Uterus (tissue), 3 donors: ENCODE measurements at regions not wholly inside any gene's neighbourhood (a gene's known extent, or its start where the extent isn't known, plus 50 kb on each side); places are given as distances from the start of the nearest gene placed in this dataset.
"Not testable (repeated sequence)": the region's sequence is repeated elsewhere in the genome, so short reads cannot be mapped to it uniquely, and the experiment has no call there.

Experiments used
- DNase-seq, 2 donors: peaks; one replicate each; pipeline ENCODE4 v3.0.0-alpha.2; 2019 to 2020
- H3K27ac ChIP-seq, 2 donors: fragments of 200-600 bp; sonication (generic); 1 replicate in 1 of 2; 2 replicates in 1 of 2; pipeline ENCODE4 v1.5.1; 2016 to 2018
- H3K27me3 ChIP-seq, 2 donors: fragments of 200-600 bp; sonication (generic); one replicate each; pipeline ENCODE4 v1.5.1; 2018 to 2019; ENCODE audit warnings: control low read depth in 1 of 2
- H3K36me3 ChIP-seq, 2 donors: fragments of 200-600 bp; sonication (generic); one replicate each; pipeline ENCODE4 v1.5.1; 2019; ENCODE audit warnings: control low read depth in 1 of 2
- H3K4me1 ChIP-seq, 2 donors: fragments of 200-600 bp; sonication (generic); one replicate each; pipeline ENCODE4 v1.5.1; 2018 to 2019; ENCODE audit warnings: control low read depth in 1 of 2
- H3K4me3 ChIP-seq, 2 donors: fragments of 200-600 bp; sonication (generic); 1 replicate in 1 of 2; 2 replicates in 1 of 2; pipeline ENCODE4 v1.5.1; 2018 to 2019; ENCODE audit warnings: mild to moderate bottlenecking in 1 of 2
- H3K9me3 ChIP-seq, 2 donors: fragments of 200-600 bp; sonication (generic); one replicate each; pipeline ENCODE4 v1.5.1; 2019; ENCODE audit warnings: control low read depth in 1 of 2
- CTCF ChIP-seq, 4 experiments: fragments of 200-600 bp in 2 of 4; fragments of 450-650 bp in 2 of 4; sonication (generic) in 2 of 4; IDR thresholded peaks; one replicate each; pipeline ENCODE4 v1.5.1; 2016 to 2019; ENCODE audit warnings: antibody characterized with exemption in 4 of 4, mild to moderate bottlenecking in 2 of 4, moderate library complexity in 1 of 4
- POLR2A ChIP-seq, 2 donors: fragments of 450-650 bp; IDR thresholded peaks; one replicate each; pipeline ENCODE4 v1.6.1; 2016; ENCODE audit warnings: antibody characterized with exemption in 2 of 2, mild to moderate bottlenecking in 1 of 2, moderate library complexity in 1 of 2
- intact Hi-C: fragments of 100-400 bp; cut with DNase I; formaldehyde crosslinking; loops from one replicate; pipeline ENCODE4 v1.15.1; 2023; ENCODE audit warnings: low total_unique reads
- donor health status: DM: yes; HTN: yes; CAD: no.

- no peaks in the 10 kb centered on the region for H3K4me1 ChIP-seq
- no peak for TF ChIP-seq POLR2A (IDR thresholded peaks at IDR 0.05)
- TF ChIP-seq CTCF (IDR thresholded peaks at IDR 0.05): no peak
- no peak for DNase-seq
- no peaks in the 10 kb centered on the region for H3K9me3 ChIP-seq
- H3K27ac ChIP-seq: no peak overlapping the region
- intact Hi-C loops: no loop called here
- no peaks in the 10 kb centered on the region for H3K27me3 ChIP-seq
- no peaks in the 10 kb centered on the region for H3K36me3 ChIP-seq
- H3K4me3 ChIP-seq: no peak overlapping the region
Observed at GRCh38 chr17:72572604-72573491, 452.0 kb downstream of the SOX9 start.

- not testable (repeated sequence) for DNase-seq, H3K27me3 ChIP-seq
Observed at GRCh38 chr17:72573492-72573801, 452.6 kb downstream of the SOX9 start.

GRCh38 chr17:72574675-72575510 is 454.1 kb downstream of the SOX9 start:
- DNase-seq: no peak
- H3K9me3 ChIP-seq: no peaks in the 10 kb centered on the region
- no peaks in the 10 kb centered on the region for H3K4me1 ChIP-seq
- H3K27me3 ChIP-seq: no peaks in the 10 kb centered on the region
- H3K36me3 ChIP-seq: no peaks in the 10 kb centered on the region
- no peak overlapping the region for H3K4me3 ChIP-seq
- TF ChIP-seq CTCF (IDR thresholded peaks at IDR 0.05) (no peak), POLR2A (IDR thresholded peaks at IDR 0.05) (no peak)
- H3K27ac ChIP-seq: no peak overlapping the region
- intact Hi-C loops: no loop called here

More at GRCh38 chr17:72573492-72573801, 452.6 kb downstream of the SOX9 start:
- H3K9me3 ChIP-seq, H3K36me3 ChIP-seq, H3K4me3 ChIP-seq, H3K27ac ChIP-seq, H3K4me1 ChIP-seq, intact Hi-C loops: not testable (repeated sequence)

GRCh38 chr17:72575542-72576233 is 454.9 kb downstream of the SOX9 start:
- H3K36me3 ChIP-seq: no peaks in the 10 kb centered on the region
- no peaks in the 10 kb centered on the region for H3K27me3 ChIP-seq
- DNase-seq: no peak
- H3K4me3 ChIP-seq: no peak overlapping the region
- intact Hi-C loops: no loop called here
- H3K4me1 ChIP-seq: no peaks in the 10 kb centered on the region
- H3K9me3 ChIP-seq: no peaks in the 10 kb centered on the region
- TF ChIP-seq POLR2A (IDR thresholded peaks at IDR 0.05) (no peak), CTCF (IDR thresholded peaks at IDR 0.05) (no peak)
- no peak overlapping the region for H3K27ac ChIP-seq

- Histone ChIP-seq H3K27ac (no peak overlapping the region), H3K4me3 (no peak overlapping the region), H3K27me3 (no peaks in the 10 kb centered on the region), H3K9me3 (no peaks in the 10 kb centered on the region), H3K36me3 (no peaks in the 10 kb centered on the region), H3K4me1 (no peaks in the 10 kb centered on the region)
- TF ChIP-seq POLR2A (IDR thresholded peaks at IDR 0.05) (no peak), CTCF (IDR thresholded peaks at IDR 0.05) (no peak)
- no peak for DNase-seq
- intact Hi-C loops: no loop called here
Observed at GRCh38 chr17:72576289-72576759, 455.5 kb downstream of the SOX9 start.
